22Rv1 (cell line): ENCODE measurements at regions not wholly inside any gene's neighbourhood (a gene's known extent, or its start where the extent isn't known, plus 50 kb on each side); places are given as distances from the start of the nearest gene placed in this dataset.

Source experiments
- ZFX ChIP-seq: fragments of 450-650 bp; IDR thresholded peaks from 2 replicates; pipeline ENCODE4 v1.6.1; 2017; ENCODE audit warnings: antibody characterized with exemption, borderline replicate concordance
- TF ChIP-seq, protein P1 (sequence below): fragments of 450-650 bp; IDR thresholded peaks from 2 replicates; pipeline ENCODE4 v1.5.1; 2017; ENCODE audit warnings: mild to moderate bottlenecking

- TF ChIP-seq, protein P1, sequence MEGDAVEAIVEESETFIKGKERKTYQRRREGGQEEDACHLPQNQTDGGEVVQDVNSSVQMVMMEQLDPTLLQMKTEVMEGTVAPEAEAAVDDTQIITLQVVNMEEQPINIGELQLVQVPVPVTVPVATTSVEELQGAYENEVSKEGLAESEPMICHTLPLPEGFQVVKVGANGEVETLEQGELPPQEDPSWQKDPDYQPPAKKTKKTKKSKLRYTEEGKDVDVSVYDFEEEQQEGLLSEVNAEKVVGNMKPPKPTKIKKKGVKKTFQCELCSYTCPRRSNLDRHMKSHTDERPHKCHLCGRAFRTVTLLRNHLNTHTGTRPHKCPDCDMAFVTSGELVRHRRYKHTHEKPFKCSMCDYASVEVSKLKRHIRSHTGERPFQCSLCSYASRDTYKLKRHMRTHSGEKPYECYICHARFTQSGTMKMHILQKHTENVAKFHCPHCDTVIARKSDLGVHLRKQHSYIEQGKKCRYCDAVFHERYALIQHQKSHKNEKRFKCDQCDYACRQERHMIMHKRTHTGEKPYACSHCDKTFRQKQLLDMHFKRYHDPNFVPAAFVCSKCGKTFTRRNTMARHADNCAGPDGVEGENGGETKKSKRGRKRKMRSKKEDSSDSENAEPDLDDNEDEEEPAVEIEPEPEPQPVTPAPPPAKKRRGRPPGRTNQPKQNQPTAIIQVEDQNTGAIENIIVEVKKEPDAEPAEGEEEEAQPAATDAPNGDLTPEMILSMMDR, result no peak
- TF ChIP-seq ZFX, result no peak
Observed at GRCh38 chr13:82214341-82214740, 1667.9 kb downstream of the SLITRK1 start.
